HepG2 (cell line): ENCODE measurements at regions not wholly inside any gene's neighbourhood (a gene's known extent, or its start where the extent isn't known, plus 50 kb on each side); places are given as distances from the start of the nearest gene placed in this dataset.

ENCODE experiments used
- CTCF ChIP-seq: sonication (generic); formaldehyde crosslinking; IDR thresholded peaks from 2 replicates; pipeline ENCODE4 v1.5.0; 2020; ENCODE audit warnings: mild to moderate bottlenecking, missing genetic modification reagents, moderate library complexity
- EHMT2 ChIP-seq: fragments of 200-600 bp; sonication (generic); IDR thresholded peaks from 2 replicates; pipeline ENCODE4 v1.7.0; 2017; ENCODE audit warnings: antibody characterized with exemption, low read depth, low read length, borderline replicate concordance
- NCOA5 ChIP-seq: sonication (generic); formaldehyde crosslinking; IDR thresholded peaks from 2 replicates; pipeline ENCODE4 v1.4.0; 2020; ENCODE audit warnings: missing genetic modification reagents
- POLR2AphosphoS5 ChIP-seq: IDR thresholded peaks from 2 replicates; pipeline ENCODE4 v1.6.1; 2012; ENCODE audit warnings: low read depth, low read length
- SOX13 ChIP-seq, 3 experiments: fragments of 450-650 bp in 1 of 3; sonication (generic) in 1 of 3; formaldehyde crosslinking in 1 of 3; IDR thresholded peaks in 2 of 3; conservative IDR thresholded peaks in 1 of 3; 2 replicates each; pipeline versions ENCODE4 v1.5.0 to v1.6.1; 2016 to 2020; ENCODE audit warnings: antibody characterized with exemption in 1 of 3, mild to moderate bottlenecking in 1 of 3, missing compliant biosample characterization in 1 of 3, missing genetic modification reagents in 1 of 3, moderate library complexity in 1 of 3
- TAF1 ChIP-seq: sonication (generic); formaldehyde crosslinking; IDR thresholded peaks from 2 replicates; pipeline ENCODE4 v1.4.0; 2020; ENCODE audit warnings: missing genetic modification reagents
- ZNF772 ChIP-seq: sonication (generic); formaldehyde crosslinking; IDR thresholded peaks from 2 replicates; pipeline ENCODE4 v1.5.0; 2020; ENCODE audit warnings: mild to moderate bottlenecking, missing genetic modification reagents
- TF ChIP-seq, protein P1 (sequence below): sonication (generic); formaldehyde crosslinking; IDR thresholded peaks from 2 replicates; pipeline ENCODE4 v1.5.1; 2020; ENCODE audit warnings: mild to moderate bottlenecking, missing genetic modification reagents, borderline replicate concordance

- TF ChIP-seq, protein P1, sequence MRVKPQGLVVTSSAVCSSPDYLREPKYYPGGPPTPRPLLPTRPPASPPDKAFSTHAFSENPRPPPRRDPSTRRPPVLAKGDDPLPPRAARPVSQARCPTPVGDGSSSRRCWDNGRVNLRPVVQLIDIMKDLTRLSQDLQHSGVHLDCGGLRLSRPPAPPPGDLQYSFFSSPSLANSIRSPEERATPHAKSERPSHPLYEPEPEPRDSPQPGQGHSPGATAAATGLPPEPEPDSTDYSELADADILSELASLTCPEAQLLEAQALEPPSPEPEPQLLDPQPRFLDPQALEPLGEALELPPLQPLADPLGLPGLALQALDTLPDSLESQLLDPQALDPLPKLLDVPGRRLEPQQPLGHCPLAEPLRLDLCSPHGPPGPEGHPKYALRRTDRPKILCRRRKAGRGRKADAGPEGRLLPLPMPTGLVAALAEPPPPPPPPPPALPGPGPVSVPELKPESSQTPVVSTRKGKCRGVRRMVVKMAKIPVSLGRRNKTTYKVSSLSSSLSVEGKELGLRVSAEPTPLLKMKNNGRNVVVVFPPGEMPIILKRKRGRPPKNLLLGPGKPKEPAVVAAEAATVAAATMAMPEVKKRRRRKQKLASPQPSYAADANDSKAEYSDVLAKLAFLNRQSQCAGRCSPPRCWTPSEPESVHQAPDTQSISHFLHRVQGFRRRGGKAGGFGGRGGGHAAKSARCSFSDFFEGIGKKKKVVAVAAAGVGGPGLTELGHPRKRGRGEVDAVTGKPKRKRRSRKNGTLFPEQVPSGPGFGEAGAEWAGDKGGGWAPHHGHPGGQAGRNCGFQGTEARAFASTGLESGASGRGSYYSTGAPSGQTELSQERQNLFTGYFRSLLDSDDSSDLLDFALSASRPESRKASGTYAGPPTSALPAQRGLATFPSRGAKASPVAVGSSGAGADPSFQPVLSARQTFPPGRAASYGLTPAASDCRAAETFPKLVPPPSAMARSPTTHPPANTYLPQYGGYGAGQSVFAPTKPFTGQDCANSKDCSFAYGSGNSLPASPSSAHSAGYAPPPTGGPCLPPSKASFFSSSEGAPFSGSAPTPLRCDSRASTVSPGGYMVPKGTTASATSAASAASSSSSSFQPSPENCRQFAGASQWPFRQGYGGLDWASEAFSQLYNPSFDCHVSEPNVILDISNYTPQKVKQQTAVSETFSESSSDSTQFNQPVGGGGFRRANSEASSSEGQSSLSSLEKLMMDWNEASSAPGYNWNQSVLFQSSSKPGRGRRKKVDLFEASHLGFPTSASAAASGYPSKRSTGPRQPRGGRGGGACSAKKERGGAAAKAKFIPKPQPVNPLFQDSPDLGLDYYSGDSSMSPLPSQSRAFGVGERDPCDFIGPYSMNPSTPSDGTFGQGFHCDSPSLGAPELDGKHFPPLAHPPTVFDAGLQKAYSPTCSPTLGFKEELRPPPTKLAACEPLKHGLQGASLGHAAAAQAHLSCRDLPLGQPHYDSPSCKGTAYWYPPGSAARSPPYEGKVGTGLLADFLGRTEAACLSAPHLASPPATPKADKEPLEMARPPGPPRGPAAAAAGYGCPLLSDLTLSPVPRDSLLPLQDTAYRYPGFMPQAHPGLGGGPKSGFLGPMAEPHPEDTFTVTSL (CRISPR knock-in tag) = no peak
- TF ChIP-seq POLR2AphosphoS5 = no peak
- TF ChIP-seq EHMT2 = no peak
- TF ChIP-seq CTCF (CRISPR knock-in tag) = no peak
- no peak for TF ChIP-seq TAF1 (CRISPR knock-in tag)
- TF ChIP-seq SOX13 (IDR thresholded peaks at IDR 0.05) = no peak
- TF ChIP-seq SOX13 (CRISPR knock-in tag; conservative IDR thresholded peaks at IDR 0.05 in 1 of 2, IDR thresholded peaks at IDR 0.05 in 1 of 2) = no peak
- no peak for TF ChIP-seq ZNF772 (CRISPR knock-in tag)
- no peak for TF ChIP-seq NCOA5 (CRISPR knock-in tag)
Observed at GRCh38 chr2:180790891-180791290, 189.5 kb upstream of the UBE2E3 start.
